ENCODE measurements at regions not wholly inside any gene's neighbourhood (a gene's known extent, or its start where the extent isn't known, plus 50 kb on each side); places are given as distances from the start of the nearest gene placed in this dataset.

- Histone ChIP-seq H2BK5ac (ENCODE audit: insufficient read length, low read length) (no peak overlapping the region), H3T11ph (ENCODE audit: low read length) (no peak overlapping the region), H3K4me1 (ENCODE audit: insufficient read depth, low read length) (no peaks in the 10 kb centered on the region), H4K5ac (ENCODE audit: insufficient read length, low read depth, low read length) (no peak overlapping the region), H4K20me1 (ENCODE audit: control insufficient read depth, insufficient read depth, insufficient read length) (no peaks in the 10 kb centered on the region), H3K9me3 (ENCODE audit: control insufficient read depth, low read depth, low read length) (no peaks in the 10 kb centered on the region), H3K9ac (ENCODE audit: extremely low read depth, insufficient read length, low read length) (no peak overlapping the region), H3K79me1 (ENCODE audit: insufficient read depth, low read depth, low read length, poor library complexity, severe bottlenecking) (no peaks in the 10 kb centered on the region), H3K79me2 (ENCODE audit: insufficient read depth, low read length) (no peaks in the 10 kb centered on the region), H3K27me3 (ENCODE audit: insufficient read depth, low read length) (no peaks in the 10 kb centered on the region), H3K4me2 (ENCODE audit: insufficient read depth, insufficient read length, low read length) (no peak overlapping the region), H3K23me2 (ENCODE audit: insufficient read length, low read depth, low read length, poor library complexity, severe bottlenecking) (no peaks in the 10 kb centered on the region), H3K27ac (ENCODE audit: insufficient read length, low read depth, low read length) (no peak overlapping the region), H2AK5ac (ENCODE audit: insufficient read length, low read length) (no peak overlapping the region), H3K56ac (ENCODE audit: insufficient read length, low read depth, low read length) (no peak overlapping the region), H3K4ac (ENCODE audit: low read depth, low read length) (no peak overlapping the region), H3K14ac (ENCODE audit: insufficient read depth, low read length) (no peak overlapping the region), H3K23ac (ENCODE audit: insufficient read length, low read depth, low read length) (no peak overlapping the region), H4K8ac (replicated peaks; ENCODE audit: insufficient read length, low read depth, low read length) (no peak overlapping the region), H4K91ac (ENCODE audit: insufficient read length, low read depth, low read length) (no peak overlapping the region), H2BK12ac (ENCODE audit: insufficient read length, low read depth, low read length) (no peak overlapping the region), H2BK15ac (ENCODE audit: low read depth, low read length) (no peak overlapping the region), H3K18ac (ENCODE audit: insufficient read length, low read depth, low read length) (no peak overlapping the region), H2BK120ac (ENCODE audit: low read depth, low read length, poor library complexity, severe bottlenecking) (no peak overlapping the region), H2AFZ (ENCODE audit: low read length) (no peak overlapping the region), H2BK20ac (ENCODE audit: low read depth, low read length, poor library complexity, severe bottlenecking) (no peak overlapping the region)
- DNase-seq: no peak
- H3K36me3 Mint-ChIP-seq (ENCODE audit: insufficient read depth in 1 of 3, low read depth in 3 of 3): no peaks in the 10 kb centered on the region
- H3K4me1 Mint-ChIP-seq: no peaks in the 10 kb centered on the region
- TF ChIP-seq, protein P1, sequence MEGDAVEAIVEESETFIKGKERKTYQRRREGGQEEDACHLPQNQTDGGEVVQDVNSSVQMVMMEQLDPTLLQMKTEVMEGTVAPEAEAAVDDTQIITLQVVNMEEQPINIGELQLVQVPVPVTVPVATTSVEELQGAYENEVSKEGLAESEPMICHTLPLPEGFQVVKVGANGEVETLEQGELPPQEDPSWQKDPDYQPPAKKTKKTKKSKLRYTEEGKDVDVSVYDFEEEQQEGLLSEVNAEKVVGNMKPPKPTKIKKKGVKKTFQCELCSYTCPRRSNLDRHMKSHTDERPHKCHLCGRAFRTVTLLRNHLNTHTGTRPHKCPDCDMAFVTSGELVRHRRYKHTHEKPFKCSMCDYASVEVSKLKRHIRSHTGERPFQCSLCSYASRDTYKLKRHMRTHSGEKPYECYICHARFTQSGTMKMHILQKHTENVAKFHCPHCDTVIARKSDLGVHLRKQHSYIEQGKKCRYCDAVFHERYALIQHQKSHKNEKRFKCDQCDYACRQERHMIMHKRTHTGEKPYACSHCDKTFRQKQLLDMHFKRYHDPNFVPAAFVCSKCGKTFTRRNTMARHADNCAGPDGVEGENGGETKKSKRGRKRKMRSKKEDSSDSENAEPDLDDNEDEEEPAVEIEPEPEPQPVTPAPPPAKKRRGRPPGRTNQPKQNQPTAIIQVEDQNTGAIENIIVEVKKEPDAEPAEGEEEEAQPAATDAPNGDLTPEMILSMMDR (conservative IDR thresholded peaks at IDR 0.05): no peak
- H3K27ac Mint-ChIP-seq: no peak overlapping the region
- peaks cover 4% of the 10 kb centered on the region in 2 experiments; a peak in 2 of 5 replicates for H3K9me3 Mint-ChIP-seq
- no peak overlapping the region for H3K4me3 Mint-ChIP-seq
- H3K27me3 Mint-ChIP-seq (ENCODE audit: low read depth): no peaks in the 10 kb centered on the region; the same call in 1 of the 2 replicates
- no CpG with 5 or more reads among the region's 1 CpG for WGBS (ENCODE audit: extremely low coverage, insufficient read length, low lambda C conversion rate)
These were observed 522.9 kb upstream of the SLIT2 start for GRCh38 chr4:19728773-19729172.
